Ovary (tissue), 3 donors: ENCODE measurements at regions not wholly inside any gene's neighbourhood (a gene's known extent, or its start where the extent isn't known, plus 50 kb on each side); places are given as distances from the start of the nearest gene placed in this dataset.

Experiments
- CTCF ChIP-seq, 3 donors: fragments of 450-650 bp in 2 of 3; fragments of 200-600 bp in 1 of 3; IDR thresholded peaks; one replicate each; pipeline versions ENCODE4 v1.5.1 to v1.8.0; 2016 to 2022; ENCODE audit warnings: antibody characterized with exemption in 3 of 3, mild to moderate bottlenecking in 1 of 3
- EP300 ChIP-seq: sonication (generic); formaldehyde crosslinking; IDR thresholded peaks from one replicate; pipeline ENCODE4 v1.6.1; 2017; ENCODE audit warnings: antibody characterized with exemption
- donor health status: DM: no; HTN: no; CAD: no.

GRCh38 chr4:165583341-165583740, 204.5 kb downstream of the CPE start:
- TF ChIP-seq CTCF (IDR thresholded peaks at IDR 0.05) (no peak), EP300 (no peak)
